ENCODE measurements at regions not wholly inside any gene's neighbourhood (a gene's known extent, or its start where the extent isn't known, plus 50 kb on each side); places are given as distances from the start of the nearest gene placed in this dataset.

DNA sequence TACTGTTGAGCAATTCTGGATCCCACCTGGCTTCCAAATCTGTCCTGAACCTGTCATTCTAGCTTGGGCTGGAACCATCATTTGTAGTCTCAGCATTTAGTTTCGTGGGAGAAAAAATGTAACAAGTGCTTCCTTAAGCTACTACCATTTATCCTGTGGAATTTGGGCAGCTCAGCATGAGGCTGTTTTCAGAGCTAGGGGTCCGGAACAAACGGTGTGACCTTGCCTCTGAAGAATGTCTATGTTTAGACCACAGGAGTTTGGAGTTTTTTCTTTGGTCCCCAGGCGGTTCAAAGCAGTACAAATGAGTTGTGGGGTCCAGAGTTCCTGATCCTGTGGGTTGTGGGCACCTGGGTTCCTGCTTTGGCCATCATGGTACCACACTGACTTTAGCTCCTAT is 59.1 kb upstream of the TMEM178A start:
- Mint-ChIP-seq H3K27ac (no peak overlapping the region), H3K4me1 (ENCODE audit: low read depth) (peaks cover 11% of the 10 kb centered on the region), H3K4me3 (ENCODE audit: low read depth) (no peak overlapping the region), H3K27me3 (no peaks in the 10 kb centered on the region), H3K36me3 (ENCODE audit: insufficient read depth) (no peaks in the 10 kb centered on the region), H3K9me3 (ENCODE audit: low read depth) (no peaks in the 10 kb centered on the region)
- no peak for TF ChIP-seq CTCF (IDR thresholded peaks at IDR 0.05; ENCODE audit: unreplicated experiment)
- no peak for DNase-seq (ENCODE audit: low spot score, unreplicated experiment)

GRCh38 chr2:39607538-39608262 is 58.0 kb upstream of the TMEM178A start:
- DNase-seq (ENCODE audit: low spot score, unreplicated experiment), result no peak
- TF ChIP-seq CTCF (IDR thresholded peaks at IDR 0.05; ENCODE audit: unreplicated experiment), result no peak
- H3K4me3 Mint-ChIP-seq (ENCODE audit: low read depth), result no peak overlapping the region
- H3K36me3 Mint-ChIP-seq (ENCODE audit: insufficient read depth), result no peaks in the 10 kb centered on the region
- no peak overlapping the region for H3K27ac Mint-ChIP-seq
- no peaks in the 10 kb centered on the region for H3K27me3 Mint-ChIP-seq
- peaks cover 11% of the 10 kb centered on the region for H3K4me1 Mint-ChIP-seq (ENCODE audit: low read depth)
- H3K9me3 Mint-ChIP-seq (ENCODE audit: low read depth), result no peaks in the 10 kb centered on the region

- Mint-ChIP-seq H3K27ac (no peak overlapping the region), H3K27me3 (no peaks in the 10 kb centered on the region), H3K36me3 (ENCODE audit: insufficient read depth) (no peaks in the 10 kb centered on the region), H3K9me3 (ENCODE audit: low read depth) (no peaks in the 10 kb centered on the region), H3K4me1 (ENCODE audit: low read depth) (peaks cover 11% of the 10 kb centered on the region), H3K4me3 (ENCODE audit: low read depth) (no peak overlapping the region)
- no peak for DNase-seq (ENCODE audit: low spot score, unreplicated experiment)
- no peak for TF ChIP-seq CTCF (IDR thresholded peaks at IDR 0.05; ENCODE audit: unreplicated experiment)
Measured at GRCh38 chr2:39608263-39608575, 57.5 kb upstream of the TMEM178A start.

GRCh38 chr2:39608686-39609441 is 56.9 kb upstream of the TMEM178A start:
- Mint-ChIP-seq H3K36me3 (ENCODE audit: insufficient read depth) (no peaks in the 10 kb centered on the region), H3K4me1 (ENCODE audit: low read depth) (peaks cover 11% of the 10 kb centered on the region), H3K27ac (no peak overlapping the region), H3K9me3 (ENCODE audit: low read depth) (no peaks in the 10 kb centered on the region), H3K4me3 (ENCODE audit: low read depth) (no peak overlapping the region), H3K27me3 (no peaks in the 10 kb centered on the region)
- no peak for DNase-seq (ENCODE audit: low spot score, unreplicated experiment)
- TF ChIP-seq CTCF (IDR thresholded peaks at IDR 0.05; ENCODE audit: unreplicated experiment), result no peak

DNA sequence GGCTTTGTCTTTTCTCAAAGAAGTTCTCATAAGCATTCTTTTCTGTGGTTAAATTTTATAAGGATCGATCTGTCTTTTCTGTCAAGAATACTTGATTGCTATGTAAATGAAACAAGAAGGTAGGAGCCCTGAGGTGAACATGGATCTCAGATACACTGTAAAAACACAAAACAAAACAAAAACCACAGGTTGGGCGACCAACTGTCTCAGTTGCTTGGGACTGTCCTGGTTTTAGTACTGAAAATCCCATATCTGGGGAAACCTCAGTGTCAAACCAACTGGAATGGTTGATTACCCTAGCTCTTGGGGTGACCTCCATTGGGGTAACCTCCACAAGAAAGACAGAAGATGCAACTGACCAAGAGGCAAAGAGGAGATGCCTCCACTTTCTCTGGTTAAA is 55.8 kb upstream of the TMEM178A start:
- H3K27me3 Mint-ChIP-seq, result no peaks in the 10 kb centered on the region
- no peak overlapping the region for H3K4me3 Mint-ChIP-seq (ENCODE audit: low read depth)
- peaks cover 8% of the 10 kb centered on the region for H3K4me1 Mint-ChIP-seq (ENCODE audit: low read depth)
- no peak for TF ChIP-seq CTCF (IDR thresholded peaks at IDR 0.05; ENCODE audit: unreplicated experiment)
- H3K36me3 Mint-ChIP-seq (ENCODE audit: insufficient read depth), result no peaks in the 10 kb centered on the region
- no peak for DNase-seq (ENCODE audit: low spot score, unreplicated experiment)
- no peak overlapping the region for H3K27ac Mint-ChIP-seq
- H3K9me3 Mint-ChIP-seq (ENCODE audit: low read depth), result peaks cover 3% of the 10 kb centered on the region
